NCI-H69 (cell line): ENCODE measurements at regions not wholly inside any gene's neighbourhood (a gene's known extent, or its start where the extent isn't known, plus 50 kb on each side); places are given as distances from the start of the nearest gene placed in this dataset.

Experiments used
- DNase-seq: peaks from one replicate; lab custom pipeline; 2025; lab: John Stamatoyannopoulos, UW

DNA sequence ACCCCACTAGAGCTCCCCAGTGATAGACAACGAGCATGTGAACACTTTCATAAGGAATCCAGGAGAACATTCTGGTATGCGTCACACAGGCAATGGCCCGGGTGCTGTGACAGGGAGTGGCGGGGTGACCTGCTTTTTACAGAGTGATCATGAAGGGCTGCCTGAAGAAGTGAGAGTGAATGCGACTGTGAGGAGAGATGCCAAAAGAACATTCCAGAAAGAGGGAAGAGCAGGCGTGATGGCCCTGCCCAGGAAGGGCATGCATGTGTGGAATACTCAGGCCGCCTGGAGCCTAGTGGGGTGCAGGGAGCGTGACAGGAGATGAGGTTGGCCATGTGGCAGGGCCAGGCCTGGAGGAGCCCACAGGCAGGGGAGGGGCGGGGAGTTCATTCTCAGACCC, 53.8 kb downstream of the FZD10 start:
- no peak for DNase-seq

DNA sequence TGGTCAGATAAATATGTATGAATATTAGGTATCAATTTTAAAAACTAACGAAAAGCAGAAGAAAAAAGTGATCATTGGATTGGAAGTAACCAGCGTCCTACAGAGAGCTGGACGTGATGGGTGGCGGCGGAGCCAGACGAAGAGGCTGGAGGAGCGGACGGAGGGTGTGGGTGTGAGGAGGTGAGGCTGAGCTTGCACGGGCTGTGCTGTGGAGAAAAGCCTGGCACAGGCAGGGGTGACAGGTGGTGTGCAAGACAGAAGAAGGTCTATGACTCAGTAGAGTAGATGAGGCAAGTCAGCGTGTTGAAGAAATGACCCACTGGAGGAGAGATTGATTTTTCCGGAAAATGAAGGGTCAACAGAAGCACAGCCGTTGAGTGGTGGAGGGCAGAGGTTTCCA, 56.4 kb downstream of the FZD10 start:
- DNase-seq = no peak

DNA sequence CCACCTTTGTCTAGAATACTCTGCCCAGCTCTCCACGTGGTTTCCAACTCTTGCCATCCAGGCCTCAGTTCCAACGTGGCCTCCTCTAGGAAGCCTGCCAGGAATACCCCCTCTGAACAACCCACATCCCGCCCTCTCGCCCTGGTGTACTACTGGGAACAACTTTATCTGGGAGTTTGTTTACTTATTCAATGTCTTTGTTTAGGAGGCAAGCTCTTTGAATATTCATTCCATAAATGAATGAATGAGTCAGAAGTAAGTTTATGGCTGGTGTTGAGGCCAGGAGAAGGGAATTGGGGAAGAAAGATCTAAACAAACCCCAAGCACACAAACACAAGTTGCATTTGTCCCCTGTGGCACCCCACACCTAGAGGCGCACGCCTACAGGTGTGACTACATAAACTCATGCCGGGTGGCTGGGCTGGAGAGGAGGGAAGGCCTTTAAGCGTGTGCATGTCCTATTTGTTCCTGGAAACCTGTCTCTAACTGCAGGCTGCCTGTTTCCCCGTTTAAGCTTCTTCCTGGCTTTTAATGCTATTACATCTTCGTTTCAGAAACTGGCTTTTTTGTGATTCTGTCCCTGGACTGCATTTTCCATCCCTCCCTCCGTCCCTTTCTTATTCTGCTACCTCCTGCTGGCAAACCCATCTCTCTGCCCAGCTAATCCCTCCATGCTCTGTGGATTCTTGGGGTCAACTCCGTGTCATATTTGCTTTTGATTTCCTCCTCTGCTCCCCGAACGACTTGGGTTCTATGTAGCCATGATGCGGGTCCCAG, 57.9 kb downstream of the FZD10 start:
- DNase-seq = no peak

DNA sequence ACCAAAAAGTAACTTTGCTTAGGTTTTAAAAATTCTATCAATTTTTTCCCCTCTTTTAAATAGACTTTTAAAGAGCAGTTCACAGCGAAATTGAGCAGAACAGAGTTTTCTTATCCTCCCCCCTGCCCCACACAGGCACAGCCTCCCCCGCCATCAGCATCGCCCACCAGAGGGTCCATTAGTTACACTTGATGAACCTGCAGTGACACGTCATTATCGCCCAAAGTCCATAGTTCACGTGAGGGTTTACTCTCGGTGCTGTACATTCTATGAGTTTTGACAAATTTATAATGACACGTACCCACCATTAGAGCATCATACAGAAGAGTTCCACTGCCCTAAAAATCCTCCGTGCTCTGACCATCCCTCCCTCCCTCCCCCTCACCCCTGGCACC, 58.4 kb downstream of the FZD10 start:
- no peak for DNase-seq

DNA sequence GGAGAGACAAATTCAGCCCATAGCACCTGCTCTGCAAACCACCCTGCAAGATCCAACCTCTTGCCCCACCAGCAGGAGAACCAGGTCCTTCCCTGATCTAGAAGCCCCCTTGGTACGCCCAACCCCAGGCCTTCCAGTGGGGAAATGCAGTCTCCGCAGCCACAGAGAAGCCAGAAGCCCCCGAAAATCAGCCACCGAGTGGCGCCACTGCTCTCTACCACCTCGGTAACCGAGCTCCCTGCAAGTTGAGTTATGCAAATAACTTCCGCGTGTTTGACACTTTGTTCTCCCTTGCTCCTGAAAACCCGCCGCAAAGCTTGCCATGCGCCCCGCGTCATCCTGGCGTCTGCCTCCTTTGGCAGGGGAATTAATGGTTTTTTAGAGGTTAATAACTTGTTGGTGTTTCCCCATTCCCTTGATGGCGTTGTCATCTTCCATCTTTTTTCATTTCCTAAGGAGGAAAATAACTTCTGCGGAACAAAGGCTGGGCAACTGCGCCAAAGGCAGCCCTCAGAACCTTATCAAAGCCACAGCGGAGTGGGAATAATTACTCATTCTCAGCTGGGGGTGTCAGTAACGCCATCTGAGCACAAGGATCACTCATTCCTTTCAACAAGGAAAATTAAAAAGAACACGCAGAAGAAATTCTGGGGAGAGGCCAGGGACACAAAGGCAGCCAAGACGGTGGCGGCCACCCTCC, 60.4 kb downstream of the FZD10 start:
- no peak for DNase-seq

DNA sequence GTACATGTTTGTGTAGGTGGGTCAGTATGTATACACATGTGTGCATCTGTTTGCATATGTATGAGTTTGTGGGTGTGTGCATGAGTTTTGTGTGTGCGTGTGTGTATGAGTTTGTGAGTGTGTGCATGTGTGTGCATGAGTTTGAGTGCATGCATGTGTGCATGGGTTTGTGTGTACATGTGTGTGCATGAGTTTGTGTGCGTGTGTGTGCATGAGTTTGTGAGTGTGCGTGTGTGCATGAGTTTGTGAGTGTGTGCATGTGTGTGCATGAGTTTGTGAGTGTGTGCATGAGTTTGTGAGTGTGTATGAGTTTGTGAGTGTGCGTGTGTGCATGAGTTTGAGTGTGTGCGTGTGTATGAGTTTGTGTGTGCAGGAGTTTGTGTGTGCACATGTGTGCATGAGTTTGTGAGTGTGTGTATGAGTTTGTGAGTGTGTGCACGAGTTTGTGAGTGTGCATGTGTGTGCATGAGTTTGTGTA, 61.5 kb downstream of the FZD10 start:
- DNase-seq = no peak

DNA sequence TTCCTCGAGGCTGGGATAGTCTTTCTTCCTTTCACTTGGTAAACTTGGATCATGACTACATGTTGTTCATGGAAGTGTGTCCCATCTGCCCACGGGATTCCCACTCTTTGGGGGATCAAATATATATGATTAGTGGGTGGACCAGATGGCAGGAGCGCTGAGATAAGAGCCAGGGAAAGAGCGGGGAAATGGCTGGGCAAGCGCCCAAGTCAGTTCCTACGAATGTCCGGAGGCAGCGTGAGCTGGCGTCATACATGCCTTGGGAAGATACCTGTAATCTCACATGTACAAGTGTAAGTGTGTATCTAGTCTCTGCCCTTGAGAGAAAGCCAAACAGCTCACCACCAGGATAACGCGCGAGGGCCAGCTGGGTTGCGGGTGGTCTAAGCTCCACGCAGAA, 62.3 kb downstream of the FZD10 start:
- no peak for DNase-seq

DNA sequence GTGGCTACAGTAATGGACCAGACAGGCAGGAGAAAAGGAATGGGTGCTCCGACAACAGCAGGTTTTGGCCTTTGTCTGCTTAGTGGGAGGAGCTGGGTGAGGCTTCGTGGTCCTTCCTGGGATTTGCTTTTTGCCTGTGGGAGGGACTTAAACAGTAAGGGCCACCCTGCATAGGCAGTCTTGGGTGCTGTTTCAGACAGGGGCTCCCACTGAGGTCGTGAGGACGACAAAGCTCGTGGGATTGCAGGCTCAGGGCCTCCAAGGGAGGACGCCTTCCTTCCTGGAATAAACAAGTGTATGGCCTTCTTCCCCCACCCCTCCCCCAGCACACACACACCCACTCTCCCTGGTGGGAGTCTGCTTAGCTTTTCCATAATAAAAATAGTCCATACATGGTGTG, 63.1 kb downstream of the FZD10 start:
- no peak for DNase-seq

DNA sequence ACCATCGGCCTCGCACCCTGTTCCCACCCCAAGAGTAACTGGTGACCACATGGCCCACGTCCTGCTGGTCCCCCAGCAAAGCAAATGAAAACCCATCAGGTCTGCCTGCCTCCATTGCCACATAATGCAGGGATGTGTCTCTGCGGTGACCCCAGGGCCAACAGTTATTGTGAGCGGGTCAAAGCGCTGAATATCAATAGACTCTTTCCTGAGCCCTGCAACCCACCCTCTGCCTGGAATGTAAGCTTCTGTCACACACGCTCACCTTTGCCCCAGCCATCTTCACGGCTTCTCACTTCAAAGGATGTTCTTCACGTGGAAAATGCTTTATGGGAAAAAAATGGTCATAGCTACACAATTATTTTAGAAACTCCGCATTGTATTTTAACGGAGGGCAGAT, 63.9 kb downstream of the FZD10 start:
- DNase-seq = no peak

DNA sequence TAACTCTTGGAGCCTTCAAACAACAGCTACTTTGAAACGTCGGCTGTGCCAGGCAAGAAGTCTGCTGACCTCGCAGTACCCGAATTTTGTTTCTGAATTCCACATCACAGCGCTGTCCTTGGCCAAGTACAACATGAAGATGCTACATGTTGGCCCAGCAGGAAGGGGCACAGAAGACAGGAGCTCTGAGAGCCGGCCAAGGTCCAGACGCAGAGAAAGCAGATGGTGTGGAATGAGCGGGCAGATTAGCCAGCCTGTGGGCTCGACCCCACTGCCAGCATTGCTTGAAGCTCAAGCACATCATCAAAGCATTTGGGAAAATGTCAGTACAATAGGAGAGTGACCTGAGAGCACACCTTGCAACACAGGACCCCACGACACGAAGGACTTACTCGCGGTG, 64.5 kb downstream of the FZD10 start:
- DNase-seq = no peak

DNA sequence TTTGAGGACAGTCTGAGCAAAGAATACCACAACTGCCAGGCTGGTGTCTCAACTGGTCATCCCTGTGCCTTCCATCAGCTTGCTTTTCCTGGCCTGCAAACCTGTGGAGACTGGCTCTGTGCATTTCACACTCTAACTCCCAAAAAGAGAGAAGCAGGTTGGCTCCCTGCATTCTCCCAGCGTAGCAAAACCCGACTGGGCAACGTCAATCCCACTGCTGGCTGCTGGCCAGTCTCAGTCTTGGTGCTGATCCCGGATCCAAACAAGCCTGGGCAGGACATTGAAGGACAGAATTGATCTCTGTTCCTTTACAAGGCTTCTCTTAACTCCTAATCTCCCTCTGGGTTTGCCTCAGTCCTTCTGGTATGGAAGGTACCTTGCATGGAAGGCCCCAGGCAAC, 65.4 kb downstream of the FZD10 start:
- DNase-seq = no peak

DNA sequence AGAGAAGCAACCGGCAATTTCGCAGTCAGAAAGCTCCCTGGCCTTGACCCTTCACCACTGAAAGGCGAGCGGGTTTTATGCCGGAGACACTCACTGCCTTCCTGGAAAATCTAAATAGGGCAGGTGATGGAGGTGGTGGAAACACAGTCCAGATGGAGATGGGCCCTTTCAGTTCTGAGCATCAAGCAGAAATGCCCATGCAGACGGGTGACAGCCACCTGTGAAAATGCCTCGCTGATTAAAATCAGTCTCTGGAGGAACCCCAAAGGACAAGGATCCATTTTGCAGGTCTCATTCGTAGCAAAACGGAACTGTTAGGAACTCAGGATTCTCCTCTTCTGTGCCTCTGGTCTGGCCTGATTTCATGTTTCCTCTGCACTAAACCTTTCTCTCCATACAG, 74.2 kb downstream of the FZD10 start:
- no peak for DNase-seq

DNA sequence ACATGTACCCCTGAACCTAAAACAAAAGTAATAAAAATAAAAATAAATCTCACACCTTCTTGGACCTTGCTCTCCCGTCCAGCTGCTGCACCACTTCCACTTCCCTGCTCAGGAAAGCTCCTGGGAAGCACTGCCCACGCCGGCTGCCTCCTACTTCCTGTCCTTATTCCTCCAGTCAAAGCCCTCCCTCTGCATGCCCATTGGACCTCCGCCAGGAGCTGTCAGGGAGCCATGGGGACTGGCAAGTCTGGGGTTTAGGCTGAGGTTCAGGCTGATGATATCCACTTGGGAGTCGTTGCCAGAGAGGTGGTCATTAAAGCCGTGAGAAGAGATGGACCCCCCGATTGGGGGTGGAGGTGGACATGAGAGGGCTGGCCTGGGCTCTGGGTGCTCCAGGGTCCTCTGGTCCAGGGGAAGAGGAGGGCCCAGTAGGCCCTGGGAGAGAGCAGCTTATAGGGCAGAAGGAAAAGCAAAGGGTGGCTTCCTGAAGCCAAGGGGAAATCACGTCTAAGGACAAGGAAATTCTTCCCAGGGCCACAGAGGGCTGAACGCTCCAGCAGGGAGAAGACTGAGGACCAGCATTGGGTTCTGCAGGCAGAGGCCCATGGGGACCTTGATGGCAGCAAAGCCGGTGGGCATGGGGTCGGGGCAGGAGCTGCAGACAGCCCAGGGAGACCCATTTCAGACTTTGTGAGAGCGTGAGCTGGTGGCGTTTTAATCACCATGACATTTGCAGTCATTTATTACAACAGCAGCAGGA, 78.7 kb downstream of the FZD10 start:
- DNase-seq = peak; percentile 19

DNA sequence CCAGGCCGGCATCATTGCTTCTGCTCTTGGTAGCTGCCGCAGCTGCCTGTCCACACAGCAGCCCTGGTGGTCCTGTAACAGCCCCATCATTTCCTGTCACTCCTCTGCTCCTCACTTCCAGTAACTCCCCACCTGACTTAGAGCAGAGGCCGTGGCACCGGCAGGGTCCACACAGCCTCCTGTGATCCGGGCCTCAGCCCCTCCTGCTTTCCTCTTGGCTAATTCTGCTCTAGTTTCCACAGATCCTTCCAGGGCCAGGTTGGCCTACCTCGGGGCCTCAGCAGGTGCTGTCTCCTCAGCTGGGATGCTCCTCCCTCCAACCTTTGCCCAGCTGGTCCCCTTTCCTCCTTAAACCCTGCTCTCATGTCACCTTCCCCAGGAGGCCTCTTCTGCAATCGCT, 80.2 kb downstream of the FZD10 start:
- DNase-seq = no peak

DNA sequence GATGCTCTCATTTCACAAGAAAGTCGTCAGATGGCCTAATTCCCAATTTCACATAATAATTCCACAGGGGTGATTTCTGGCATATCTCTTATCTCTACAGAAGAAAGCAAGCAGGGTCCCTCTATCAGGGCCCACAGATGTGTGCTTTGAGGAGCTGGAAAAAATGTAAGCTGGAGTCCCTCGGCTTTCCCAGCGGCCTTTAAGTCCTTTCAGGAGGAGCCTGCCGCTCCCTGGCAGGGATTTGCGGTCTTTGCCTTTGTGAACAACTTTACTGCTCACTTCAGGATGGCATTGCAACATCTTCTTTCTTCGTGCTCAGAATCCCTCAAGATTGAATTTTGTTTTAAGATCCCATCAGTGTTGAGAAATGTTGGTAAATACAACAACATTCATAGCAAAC, 83.0 kb downstream of the FZD10 start:
- no peak for DNase-seq

DNA sequence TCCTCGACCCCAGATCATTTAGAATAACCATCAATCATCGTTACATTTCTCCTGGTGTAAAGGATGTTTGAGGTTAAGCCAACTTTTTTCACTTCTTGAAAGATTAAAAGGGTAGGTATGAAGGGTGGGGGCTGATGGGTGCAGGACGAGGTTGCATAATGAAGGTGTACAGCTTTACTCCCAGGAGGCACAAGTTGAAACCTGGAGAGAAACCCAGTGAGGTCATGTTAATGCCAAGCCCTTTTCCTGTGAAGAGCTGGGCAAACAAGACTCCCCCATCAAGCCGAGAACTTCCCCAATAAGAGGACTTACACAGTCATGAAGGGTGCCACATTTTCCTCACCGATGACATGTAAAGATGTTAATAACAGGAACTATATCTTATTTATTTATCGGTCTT, 84.3 kb downstream of the FZD10 start:
- no peak for DNase-seq

DNA sequence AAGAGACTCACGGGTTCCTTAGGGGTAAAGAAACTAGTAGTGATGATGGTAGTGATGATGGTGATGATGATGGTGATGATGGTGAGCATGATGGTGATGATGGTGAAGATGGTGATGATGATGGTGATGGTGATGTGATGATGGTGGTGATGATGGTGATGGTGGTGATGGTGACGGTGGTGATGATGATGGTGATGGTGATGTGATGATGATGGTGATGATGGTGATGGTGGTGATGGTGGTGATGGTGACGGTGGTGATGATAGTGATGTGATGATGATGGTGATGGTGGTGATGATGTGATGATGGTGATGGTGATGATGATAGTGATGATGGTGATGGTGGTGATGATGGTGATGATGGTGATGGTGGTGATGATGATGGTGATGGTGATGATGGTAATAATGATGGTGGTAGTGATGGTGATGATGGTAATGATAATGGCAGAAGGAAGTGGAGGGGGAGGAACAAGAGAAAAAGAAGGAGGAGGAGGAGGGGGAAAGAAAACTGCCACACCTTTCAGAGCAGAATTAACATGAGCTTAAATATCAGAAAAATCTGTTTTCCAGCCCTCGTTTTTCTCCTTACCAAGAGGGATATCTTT, 85.5 kb downstream of the FZD10 start:
- no peak for DNase-seq

DNA sequence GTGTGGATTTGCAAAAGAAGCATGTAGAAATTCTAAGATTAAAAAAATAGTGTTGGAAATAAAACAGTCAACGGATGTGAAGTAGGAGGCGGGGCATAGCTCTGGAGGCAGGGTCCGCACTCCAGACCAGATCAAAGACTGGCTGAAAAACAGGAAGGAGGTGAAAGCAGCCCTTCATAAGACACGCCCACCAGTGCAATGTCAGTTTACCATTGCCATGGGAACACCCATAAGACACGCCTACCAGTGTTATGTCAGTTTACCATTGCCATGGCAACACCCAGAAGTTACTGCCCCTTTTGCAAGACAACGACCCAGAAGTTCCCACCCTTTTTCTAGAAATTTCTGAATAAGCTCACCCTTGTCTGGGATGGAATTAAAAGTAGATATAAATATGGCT, 87.1 kb downstream of the FZD10 start:
- no peak for DNase-seq

DNA sequence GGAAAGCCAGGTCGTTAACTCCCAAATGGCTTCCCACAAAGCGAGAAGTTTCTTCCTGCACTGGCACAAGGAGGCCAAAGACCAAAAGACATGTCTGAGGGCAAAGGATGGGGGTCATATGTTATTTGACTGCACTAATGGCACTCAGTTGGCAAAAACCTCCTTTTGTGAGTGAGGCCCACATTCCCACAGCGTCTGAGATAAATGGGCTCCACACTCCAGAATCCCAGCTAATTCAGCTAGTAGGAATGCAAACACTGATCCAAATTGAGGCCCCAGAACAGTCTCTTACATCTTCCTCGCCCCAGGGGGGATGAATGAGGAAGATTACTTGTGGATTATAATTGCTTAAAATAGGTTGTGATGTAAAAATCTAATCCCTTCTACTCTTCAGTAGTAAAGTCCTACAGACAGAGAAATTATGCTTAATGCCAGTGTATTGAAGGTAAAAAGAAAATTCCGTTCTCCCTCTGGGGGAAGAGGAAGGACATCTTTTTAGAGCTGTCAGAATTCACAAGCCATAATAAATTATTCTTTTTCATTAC, 86.4 kb upstream of the PIWIL1 start:
- DNase-seq = no peak

DNA sequence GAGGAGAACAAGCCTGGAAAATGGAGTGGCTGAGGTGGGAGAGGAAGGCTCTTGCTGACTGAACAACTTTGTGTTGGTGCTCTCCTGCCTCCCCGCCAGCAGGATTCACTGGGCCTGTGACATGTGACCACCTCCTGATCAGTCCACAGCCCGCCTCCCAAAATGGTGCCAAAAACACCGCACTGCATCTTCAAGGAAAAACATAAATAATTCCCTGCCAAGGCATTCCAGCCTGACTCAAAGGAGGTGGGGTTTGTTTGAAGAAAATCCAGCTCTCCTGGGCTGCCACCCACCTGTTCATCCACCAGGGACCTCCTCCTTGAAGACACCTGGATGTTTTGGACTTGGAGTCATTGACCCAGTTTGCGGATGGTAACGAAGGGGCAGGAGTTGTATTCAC, 83.8 kb upstream of the PIWIL1 start:
- no peak for DNase-seq

DNA sequence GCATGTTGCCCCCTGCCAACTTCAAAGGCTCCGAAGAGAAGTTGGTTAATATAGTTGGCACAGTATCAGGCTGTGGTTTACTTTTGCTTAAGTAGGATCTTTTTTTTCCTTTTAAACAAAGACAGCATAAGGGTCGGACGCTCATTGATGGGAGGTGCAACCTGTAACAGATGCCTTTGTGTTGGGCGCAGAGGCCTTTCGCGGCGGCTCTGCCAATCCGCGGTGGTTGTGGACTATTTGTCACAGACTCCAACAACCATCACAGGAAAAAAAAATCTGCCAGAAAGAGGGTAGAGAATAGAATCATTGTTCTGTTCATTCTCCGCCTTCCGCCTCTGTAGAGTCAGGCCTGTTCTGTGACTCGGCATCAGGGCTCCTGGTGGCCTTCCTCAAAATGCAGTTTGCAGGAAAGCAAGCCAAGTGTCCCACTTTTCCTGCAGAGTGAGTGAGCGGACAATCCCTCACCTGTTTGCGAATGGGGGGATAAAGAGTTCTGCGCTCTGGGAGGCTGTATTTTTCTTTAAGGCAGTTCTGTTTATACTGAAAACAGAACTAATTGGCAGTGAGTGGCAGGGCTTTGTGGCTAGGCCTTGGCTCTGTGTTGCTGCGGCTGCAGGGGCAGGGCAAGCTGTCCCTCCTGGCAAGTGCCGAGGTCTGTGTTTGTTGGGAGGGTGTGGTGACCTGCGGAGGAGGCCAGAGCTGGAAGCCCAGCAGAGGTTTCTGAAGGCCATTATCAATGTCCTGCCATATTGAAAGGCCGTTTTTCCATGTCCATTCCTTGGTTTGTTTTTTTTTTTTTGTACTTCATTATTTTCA, 83.0 kb upstream of the PIWIL1 start:
- DNase-seq = no peak
